ENCODE measurements at regions not wholly inside any gene's neighbourhood (a gene's known extent, or its start where the extent isn't known, plus 50 kb on each side); places are given as distances from the start of the nearest gene placed in this dataset.

DNA sequence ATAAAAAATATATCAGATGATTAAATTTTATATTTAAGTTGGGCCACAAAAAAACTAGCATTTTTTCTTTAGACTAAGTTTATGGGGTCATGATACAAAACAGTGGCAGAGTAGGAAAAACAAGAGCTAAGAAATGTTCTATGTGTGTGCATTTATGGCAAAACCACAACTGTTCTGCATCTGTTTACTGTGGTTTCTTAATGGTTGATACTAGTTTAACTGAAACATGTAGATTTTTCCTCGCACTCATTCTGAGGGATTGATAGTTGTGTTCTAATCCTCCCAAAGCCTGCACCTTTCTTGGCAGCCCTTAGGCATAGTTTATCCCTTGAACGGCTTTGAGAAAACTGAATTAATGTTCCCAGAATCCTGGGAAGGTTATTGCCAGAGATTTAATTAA, 66.6 kb upstream of the PHYHIPL start:
- Histone ChIP-seq H3K4me1 (ENCODE audit: control insufficient read depth, extremely low read depth, insufficient read depth, low read length) (no peaks in the 10 kb centered on the region), H3K79me2 (ENCODE audit: control insufficient read depth, insufficient read depth, low read length) (no peaks in the 10 kb centered on the region), H4K20me1 (replicated peaks; ENCODE audit: control insufficient read depth, extremely low read depth, insufficient read depth, low read length) (no peaks in the 10 kb centered on the region), H3K27me3 (ENCODE audit: control insufficient read depth in 2 of 2, insufficient read depth in 2 of 2, low read length in 2 of 2) (no peaks in the 10 kb centered on the region), H2AFZ (ENCODE audit: low read depth, low read length) (no peak overlapping the region), H3K9ac (replicated peaks; ENCODE audit: extremely low read depth, insufficient read depth, low read length) (no peak overlapping the region), H3K36me3 (ENCODE audit: control insufficient read depth in 2 of 2, extremely low read depth in 1 of 2, insufficient read depth in 2 of 2, low read length in 2 of 2) (no peaks in the 10 kb centered on the region), H3K9me3 (replicated peaks; ENCODE audit: control insufficient read depth, insufficient read depth, low read length) (no peaks in the 10 kb centered on the region), H3K4me2 (ENCODE audit: insufficient read depth, low read length) (no peak overlapping the region), H3K27ac (ENCODE audit: insufficient read depth, low read depth, low read length) (no peak overlapping the region), H3K9me1 (replicated peaks; ENCODE audit: control insufficient read depth, extremely low read depth, insufficient read depth, low read length) (no peaks in the 10 kb centered on the region), H3K4me3 (replicated peaks in 1 of 3; ENCODE audit: insufficient read depth in 1 of 3, low read depth in 1 of 3, low read length in 3 of 3) (no peak overlapping the region)
- dilution Hi-C loops (cut with MboI; ENCODE audit: extremely low pct_ligation_motif_present, low sequenced_read_pairs): no loop called here
- ChIA-PET POLR2A (no interaction called here), CTCF (no interaction called here)
- TF ChIP-seq, protein P1, sequence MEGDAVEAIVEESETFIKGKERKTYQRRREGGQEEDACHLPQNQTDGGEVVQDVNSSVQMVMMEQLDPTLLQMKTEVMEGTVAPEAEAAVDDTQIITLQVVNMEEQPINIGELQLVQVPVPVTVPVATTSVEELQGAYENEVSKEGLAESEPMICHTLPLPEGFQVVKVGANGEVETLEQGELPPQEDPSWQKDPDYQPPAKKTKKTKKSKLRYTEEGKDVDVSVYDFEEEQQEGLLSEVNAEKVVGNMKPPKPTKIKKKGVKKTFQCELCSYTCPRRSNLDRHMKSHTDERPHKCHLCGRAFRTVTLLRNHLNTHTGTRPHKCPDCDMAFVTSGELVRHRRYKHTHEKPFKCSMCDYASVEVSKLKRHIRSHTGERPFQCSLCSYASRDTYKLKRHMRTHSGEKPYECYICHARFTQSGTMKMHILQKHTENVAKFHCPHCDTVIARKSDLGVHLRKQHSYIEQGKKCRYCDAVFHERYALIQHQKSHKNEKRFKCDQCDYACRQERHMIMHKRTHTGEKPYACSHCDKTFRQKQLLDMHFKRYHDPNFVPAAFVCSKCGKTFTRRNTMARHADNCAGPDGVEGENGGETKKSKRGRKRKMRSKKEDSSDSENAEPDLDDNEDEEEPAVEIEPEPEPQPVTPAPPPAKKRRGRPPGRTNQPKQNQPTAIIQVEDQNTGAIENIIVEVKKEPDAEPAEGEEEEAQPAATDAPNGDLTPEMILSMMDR (IDR thresholded peaks at IDR 0.05; ENCODE audit: extremely low read depth in 1 of 2, insufficient read depth in 1 of 2, low read depth in 1 of 2, low read length in 2 of 2): no peak
- TF ChIP-seq POLR2AphosphoS5 (IDR thresholded peaks at IDR 0.05; ENCODE audit: insufficient read depth, low read depth, low read length): no peak
- no peak for TF ChIP-seq MYC (IDR thresholded peaks at IDR 0.05; ENCODE audit: low read depth, low read length)
- no peak for TF ChIP-seq FOS (IDR thresholded peaks at IDR 0.05; ENCODE audit: borderline replicate concordance, insufficient read depth, low read length)
- TF ChIP-seq EZH2 (IDR thresholded peaks at IDR 0.05; ENCODE audit: borderline replicate concordance, low read depth, low read length, severe bottlenecking): no peak
- no peak for TF ChIP-seq POLR2A (IDR thresholded peaks at IDR 0.05; ENCODE audit: low read depth, low read length)
- no peak for TF ChIP-seq GATA2 (IDR thresholded peaks at IDR 0.05; ENCODE audit: insufficient read depth, insufficient read length, low read depth, low read length)
- no peak for TF ChIP-seq JUN (IDR thresholded peaks at IDR 0.05; ENCODE audit: borderline replicate concordance, insufficient read depth, insufficient read length, low read depth)
- TF ChIP-seq, protein P2, sequence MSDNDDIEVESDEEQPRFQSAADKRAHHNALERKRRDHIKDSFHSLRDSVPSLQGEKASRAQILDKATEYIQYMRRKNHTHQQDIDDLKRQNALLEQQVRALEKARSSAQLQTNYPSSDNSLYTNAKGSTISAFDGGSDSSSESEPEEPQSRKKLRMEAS (IDR thresholded peaks at IDR 0.05; ENCODE audit: insufficient read depth, insufficient read length): no peak
- intact Hi-C loops (cut with micrococcal nuclease): no loop called here
- no peak for FAIRE-seq
- DNase-seq (ENCODE audit: low read depth, low spot score): no peak
- no TSS peak for BruUV-seq (replicated peaks)

Measured in endothelial cell of umbilical vein (primary cell).